ENCODE measurements at regions not wholly inside any gene's neighbourhood (a gene's known extent, or its start where the extent isn't known, plus 50 kb on each side); places are given as distances from the start of the nearest gene placed in this dataset.

DNA sequence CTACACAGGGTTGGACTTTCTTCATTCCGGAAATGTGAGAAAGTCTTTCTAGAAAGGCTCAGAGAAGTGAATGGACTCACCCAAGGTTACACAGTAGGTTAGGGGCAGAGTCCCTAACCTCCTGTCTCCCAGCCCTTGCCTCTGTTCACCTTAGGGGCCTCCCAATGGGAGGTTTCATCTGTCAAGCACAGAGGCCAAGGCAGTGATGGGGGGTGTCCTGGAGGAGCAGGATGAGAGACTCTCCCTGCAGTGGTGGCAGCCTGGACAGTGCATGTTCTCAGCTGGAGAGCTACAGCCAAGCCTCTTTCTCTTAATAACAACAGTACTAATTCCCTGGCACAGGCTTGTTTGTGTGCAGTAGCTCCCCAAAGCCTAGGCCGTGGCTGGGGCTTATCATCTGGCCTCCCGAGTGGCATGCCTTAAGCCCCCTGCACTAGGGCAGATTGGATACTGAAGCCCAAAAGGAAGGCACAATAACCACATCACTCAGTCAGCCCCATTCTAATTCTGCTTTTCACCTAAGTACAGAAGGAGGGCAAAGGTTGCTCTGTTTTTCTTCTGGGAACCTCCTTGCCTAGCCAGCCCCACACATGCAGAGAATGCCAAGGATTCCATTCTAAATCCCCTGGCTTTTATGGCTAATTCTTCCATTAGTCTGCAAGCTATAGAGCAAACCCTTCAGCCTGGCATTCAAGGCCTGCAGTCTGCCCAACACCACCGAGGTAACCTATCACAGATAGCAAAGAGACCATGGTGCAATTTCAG is 50.2 kb upstream of the XPA start:
- DNase-seq (ENCODE audit: low spot score), result no peak

DNA sequence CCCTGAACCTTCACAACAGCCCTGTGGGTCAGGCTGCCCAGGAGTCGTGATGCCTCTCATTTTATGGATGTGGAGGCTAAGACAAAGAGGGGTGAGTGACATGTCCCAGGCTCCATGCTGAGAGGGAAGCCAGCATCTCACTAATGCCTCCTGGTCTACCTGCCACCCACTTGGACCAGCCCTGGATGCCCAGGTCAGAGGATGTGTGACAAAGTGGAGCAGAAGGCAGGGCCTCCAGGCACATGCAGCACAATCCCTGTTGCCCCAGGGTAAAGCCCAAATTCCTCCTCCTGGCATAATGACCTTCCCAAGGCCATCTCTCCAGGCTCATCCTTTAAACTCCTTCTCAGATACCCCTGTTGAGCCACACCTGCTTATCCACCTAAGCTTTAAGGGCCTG is 51.4 kb upstream of the XPA start:
- no peak for DNase-seq (ENCODE audit: low spot score)

DNA sequence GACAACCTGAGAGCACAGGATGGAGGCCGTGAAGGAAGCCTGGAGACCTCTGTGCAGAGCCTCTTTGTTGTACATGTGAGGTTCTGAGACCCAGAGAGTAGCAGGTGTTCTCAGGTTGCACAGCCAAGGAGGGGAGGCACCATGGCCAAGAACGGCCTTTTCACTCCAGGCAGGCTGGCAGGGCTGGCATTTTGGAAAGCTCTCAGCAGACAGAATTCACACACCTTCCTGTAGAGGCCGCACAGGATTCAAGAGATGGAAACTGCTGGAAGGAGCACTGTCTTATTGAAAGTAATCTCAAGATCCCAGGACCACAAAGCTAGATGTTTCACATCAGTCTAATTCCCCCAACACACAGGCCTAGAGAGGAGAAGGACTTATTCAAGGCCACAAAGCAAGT is 52.8 kb upstream of the XPA start:
- DNase-seq (ENCODE audit: low spot score), result no peak

DNA sequence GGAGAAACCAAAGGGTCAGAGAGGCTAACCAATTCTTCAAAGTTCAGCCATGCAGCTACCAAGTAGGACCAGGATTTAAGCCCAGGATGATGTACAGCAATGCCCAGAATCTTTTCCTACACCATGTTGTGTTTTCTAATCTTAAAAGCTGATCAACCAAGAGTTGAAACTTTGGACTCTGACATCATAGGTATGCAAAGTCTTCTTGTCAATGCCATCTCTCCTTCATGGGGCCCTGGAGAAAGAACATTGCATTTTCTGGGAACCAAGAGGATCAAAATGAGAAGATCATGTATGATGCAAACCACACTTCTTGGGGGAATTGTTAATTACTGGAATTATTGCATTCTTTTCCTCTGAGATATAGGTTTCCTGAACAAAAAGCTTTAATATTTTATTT is 54.4 kb upstream of the XPA start:
- no peak for DNase-seq (ENCODE audit: low spot score)

DNA sequence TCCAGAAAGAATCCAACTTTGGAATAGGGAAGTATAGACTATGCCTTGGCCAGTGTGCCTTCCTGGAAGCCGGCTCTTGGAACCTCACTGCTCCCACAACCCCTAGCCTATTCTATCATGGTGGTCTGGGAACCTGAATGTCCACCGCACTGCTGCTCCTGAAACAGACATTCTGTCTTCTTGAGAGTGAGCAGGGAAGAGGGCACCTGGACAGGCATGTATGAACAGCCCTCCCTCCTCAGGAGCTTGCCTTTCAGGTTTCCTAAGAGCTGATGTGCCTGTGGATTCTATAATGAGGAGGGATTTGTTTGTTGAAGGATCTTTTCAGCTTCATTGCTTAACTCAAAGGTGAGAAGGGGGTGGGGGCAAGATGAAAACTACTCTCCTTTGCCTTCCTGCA is 55.1 kb upstream of the XPA start:
- DNase-seq (ENCODE audit: low spot score), result no peak

DNA sequence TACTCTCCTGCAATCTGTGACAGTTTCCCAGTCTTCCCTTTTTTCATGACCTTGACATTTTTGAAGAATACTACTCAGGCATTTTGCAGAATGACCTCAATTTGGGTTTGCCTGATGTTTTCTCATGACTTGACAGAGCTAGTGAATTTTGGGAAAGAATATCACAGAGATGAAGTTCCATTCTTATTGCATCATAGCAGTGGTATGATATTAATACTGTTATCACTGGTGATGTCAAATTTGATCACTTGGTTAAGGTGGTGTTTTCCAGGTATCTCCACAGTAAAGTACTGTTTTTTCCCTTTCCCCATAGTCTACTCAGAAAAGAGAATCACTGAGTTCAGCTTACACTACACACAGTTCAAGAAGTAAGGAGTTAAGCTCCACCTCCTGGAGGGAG is 56.2 kb upstream of the XPA start:
- DNase-seq (ENCODE audit: low spot score), result no peak

DNA sequence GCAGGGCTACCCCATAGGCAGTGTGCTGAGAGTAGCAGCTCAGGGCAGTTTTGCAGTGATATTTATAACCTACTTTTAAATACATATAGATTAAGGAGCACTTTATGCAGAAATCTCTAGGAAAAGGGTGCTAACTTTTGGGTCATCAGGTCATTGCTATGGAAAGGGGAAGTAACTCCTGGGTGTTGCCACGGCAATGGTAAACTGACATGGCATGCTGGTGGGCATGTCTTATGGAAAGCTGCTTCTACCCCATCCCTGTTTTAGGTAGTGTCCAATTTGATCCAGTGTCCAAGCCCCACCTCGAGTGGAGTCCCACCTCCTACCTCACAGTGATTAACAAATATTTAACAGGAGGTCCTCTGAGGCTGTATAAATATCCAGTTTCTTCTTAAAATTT is 56.8 kb upstream of the XPA start:
- DNase-seq (ENCODE audit: low spot score), result no peak

DNA sequence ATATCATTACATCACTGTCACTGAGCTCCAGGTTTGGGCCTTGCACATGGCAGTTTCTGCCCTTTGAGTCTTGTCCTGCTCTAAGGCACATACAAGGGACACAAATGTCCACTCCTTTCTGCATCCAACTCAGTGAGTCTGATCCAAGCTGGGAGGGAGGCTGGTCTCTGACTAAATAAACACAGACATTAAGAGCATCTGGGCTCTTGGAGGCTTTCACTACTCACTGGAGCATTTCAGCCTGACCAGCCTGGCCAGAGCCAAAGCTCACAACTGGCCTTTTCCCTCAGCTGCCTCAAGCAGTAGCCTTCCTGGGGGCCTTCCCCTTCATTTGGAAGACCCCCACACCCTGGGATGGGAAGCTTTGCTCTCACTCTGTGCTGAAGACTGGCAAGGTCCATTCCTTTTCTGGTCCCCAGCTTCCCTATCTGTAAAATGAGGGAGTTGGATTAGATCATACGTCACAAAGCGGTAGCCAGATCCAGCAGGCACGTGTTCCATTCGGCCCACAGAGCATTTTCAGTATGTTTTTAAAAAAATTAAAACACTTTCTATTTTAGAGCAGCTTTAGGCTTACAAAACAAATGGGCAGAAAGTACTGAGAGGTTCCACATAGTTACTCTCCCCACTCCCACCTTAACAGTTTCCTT is 58.6 kb upstream of the XPA start:
- no peak for DNase-seq (ENCODE audit: low spot score)

DNA sequence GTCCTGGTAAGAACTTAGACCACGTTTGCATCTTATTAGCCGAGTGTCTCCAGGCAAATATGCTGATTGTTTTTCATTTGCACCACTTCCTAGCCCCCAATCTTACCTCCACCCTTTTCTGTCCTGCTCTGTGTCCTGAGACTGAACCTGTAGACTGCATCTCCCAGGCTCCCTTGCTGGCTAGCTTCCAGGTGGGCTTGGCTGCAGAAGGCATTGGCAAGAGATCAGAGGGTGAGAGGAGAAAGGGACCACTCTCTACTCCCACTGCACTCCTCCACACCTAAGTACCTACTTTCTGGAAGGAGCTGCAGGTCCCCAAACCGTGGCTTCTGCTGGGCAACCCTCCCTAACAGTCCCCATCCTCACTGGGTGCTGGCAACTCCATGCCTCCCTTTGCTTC is 59.9 kb upstream of the XPA start:
- DNase-seq (ENCODE audit: low spot score), result no peak

DNA sequence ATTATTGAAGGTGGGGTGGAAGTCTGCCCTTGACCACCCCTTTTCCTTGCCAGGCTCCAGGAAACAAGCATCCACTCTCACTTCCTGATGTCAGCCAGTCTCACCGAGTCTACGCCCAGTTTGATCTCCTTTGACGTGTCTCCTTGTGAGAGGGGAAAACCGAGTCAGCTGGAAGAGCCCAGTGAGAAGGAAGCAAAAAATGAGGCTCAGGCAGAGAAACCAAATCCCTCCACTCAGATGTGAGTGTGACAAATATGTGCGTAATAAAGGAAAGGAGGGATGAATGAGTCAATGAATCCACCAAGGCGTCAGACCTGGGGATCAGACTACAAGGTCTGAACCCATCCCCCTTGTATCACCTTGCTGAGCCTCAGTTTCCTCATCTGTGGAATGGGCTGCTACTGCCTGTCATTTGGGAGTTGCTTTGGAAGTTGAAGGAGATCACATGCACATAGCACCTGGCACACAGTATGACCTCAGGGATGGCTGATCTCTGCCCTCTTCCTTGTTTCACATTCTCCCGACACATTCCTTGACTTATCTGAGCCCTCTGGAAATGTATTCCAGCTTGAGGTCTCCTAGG is 61.3 kb upstream of the XPA start:
- no peak for DNase-seq (ENCODE audit: low spot score)

DNA sequence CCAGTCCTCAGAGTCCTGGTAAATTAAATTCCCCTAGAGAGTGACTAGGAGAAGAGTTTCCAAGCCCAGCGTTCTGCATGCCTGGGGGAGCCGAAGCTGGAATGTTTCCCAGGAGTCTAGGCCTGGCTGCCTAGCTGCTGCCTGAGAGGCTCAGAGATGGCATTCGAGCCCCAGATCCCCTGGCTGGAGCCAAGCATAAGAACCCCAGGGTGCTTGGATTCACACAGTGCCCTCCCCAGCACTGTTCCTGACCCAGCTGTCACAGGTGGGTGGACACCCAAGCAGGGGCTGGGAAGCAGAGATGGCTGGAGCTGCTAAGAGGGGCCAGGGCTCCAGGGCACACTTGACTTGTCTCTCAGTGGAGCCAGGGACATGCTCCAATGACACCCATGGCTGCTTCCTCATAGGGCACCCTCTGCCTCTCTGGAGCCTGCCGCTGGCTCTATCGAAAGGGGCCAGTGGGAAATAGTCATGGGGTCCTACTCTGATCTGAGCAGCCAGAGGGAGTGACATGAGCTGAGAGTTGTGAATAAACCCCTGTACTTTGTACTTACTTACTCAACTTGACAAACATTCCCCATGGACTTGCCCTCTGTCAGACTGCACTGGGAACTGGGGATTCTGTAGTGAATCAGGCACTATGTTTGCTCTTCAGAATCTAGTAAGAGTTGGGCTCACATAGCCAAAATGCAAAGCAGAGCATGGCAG is 62.6 kb upstream of the XPA start:
- DNase-seq (ENCODE audit: low spot score), result no peak

DNA sequence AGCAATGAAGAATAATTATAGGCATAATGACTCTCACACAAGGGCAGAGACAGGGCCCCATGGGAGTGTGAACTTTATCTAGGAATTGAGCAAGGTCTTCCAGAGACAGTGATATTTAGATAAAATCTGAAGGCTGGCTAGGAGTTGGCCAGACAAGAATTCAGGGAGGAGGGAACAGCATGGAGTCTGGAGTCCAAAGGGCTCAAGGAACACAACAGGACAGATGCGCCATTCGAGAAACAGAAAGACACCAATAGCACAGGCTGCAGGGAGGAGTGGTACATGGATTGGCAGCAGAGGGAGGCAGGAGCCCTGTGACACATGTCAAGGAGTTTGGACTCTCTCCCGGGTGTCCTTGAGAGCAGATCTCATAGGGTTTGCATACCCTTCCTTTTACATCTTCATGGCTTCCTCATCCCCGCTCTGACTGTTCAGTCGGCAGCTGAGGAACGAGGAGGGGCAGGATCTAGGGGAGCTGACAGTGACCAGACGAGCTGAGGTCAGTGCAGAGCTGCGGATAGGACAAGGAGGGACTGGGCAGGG is 64.0 kb upstream of the XPA start:
- no peak for DNase-seq (ENCODE audit: low spot score)

DNA sequence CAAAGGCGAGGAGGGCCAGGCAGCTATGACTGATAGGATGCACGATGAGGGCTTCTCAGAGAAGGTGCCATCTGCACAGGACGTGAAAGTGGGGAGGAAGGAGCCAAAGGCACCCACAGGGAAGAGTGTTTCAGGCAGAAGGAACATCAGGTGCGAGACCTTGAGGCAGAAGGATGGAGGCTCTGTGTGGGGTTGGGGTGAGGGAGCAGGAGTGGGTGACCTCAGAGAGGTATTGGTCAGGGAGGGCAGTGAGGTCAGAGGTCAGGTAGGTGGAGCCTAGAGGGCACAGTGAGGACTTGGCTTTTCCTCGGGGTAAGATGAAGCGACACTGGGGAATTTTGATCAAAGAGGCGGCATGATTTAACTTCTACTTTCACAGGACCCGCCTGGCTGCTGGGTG is 64.7 kb upstream of the XPA start:
- no peak for DNase-seq (ENCODE audit: low spot score)

DNA sequence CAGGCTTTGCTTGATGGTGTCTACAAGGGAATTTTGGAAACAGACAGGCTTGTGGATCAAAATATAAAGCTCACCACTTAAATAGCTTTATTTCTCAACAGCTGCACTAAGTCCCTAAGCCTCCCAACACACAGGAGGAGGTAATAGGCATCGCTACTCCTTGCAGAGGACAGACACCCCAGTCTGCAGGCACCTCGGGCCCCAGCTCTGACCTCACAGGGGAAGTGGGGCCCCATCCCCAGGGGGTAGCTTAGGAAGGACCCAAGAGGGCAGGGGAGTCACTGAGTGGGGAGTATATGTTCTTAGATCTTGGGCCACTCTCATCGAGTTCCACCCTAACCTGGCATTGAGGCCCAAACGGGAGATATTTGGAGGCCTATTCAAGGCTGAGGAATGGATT is 66.7 kb upstream of the XPA start:
- no peak for DNase-seq (ENCODE audit: low spot score)

DNA sequence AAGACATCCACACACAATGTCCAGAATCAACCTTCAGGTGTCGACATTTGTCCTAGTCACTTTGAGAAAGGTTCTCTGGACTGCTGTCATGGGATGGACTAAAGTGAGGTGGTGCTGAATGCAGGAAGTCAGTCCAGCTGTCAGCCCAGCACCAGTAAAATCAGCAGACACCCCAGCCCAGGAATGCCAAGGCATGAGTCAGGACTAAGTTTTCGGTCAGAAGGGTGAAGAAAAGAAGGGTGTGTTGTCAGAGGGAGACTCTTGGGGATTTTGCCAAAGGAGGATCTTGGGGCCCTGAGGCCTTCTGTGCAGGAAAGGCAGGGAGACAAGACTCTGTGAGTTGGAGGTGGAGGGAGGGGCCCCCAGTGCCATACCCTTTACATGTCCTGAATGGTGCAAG is 69.0 kb upstream of the XPA start:
- no peak for DNase-seq (ENCODE audit: low spot score)

DNA sequence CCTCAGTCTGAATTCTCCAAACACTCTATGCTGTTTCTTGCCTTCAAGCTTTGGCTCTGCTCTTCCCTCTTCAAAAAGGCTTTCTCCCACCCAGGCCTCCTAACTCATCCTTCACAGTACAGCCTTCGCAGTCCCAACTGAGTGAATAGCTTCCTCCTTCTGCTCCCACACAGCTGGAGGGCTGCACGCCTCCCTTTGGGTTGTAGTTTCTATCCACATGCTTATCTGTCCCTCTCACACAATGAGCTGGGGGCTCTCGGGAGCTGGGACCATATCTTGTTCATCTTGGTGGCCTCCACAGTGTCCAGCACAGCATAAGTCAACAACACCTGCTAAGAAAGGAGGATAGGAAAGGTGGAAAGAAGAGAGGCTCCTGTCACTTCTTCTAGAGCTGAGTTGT is 69.5 kb upstream of the XPA start:
- DNase-seq (ENCODE audit: low spot score), result no peak

DNA sequence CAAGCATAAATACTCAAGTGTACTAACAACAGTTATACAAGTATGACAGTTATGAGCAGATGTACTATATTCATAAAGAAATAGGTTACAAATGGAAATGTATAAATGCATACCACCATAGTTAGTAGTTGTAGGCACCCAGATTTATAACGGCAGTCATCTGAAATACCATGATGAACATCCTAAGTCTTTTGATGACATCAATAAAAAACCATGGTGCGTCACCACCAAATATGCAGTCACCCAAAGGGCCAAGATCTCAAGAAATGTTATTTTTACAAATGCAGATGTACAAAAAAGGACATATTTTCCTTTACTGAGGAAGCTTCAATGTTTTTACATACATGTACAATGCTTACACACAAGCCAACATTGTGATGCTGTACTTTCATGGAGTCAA is 70.8 kb upstream of the XPA start:
- no peak for DNase-seq (ENCODE audit: low spot score)

DNA sequence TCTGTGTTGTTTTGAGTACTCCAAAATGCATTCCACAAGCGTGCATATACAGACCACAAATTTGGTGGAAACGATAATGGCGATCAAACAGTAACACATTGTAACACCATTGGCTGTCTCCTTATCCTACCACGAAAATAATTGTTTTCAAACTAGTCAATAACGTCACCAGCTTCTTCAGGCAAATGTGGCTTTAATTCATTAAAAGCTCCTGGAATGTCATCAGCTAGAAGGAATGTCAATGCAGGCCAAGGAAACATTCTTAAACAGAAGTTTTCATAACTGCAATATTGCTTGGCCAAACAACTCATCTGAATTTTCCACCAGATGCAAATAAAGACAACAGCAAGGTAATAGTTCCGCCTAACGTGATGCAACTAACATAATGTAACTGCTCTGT is 71.6 kb upstream of the XPA start:
- DNase-seq (ENCODE audit: low spot score), result no peak

DNA sequence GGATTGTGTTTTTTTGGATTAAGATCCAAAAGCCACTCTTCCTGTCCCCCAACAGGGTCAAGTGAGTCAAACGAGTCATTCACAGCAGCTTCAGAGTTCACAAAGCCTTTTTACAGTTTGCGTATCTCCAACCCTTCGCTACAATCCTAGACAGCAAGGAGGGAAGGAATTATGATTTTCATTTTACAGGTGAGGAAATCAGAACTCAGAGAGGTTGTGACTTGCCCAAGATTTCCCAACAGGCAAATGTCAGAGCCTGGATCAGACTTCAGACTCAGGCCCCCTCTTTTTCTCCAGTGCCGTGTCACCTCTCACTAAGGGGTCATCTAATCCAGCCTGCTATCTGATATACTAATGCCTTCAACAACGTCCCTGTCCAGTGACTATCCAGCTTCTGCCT is 72.1 kb upstream of the XPA start:
- DNase-seq (ENCODE audit: low spot score), result no peak

DNA sequence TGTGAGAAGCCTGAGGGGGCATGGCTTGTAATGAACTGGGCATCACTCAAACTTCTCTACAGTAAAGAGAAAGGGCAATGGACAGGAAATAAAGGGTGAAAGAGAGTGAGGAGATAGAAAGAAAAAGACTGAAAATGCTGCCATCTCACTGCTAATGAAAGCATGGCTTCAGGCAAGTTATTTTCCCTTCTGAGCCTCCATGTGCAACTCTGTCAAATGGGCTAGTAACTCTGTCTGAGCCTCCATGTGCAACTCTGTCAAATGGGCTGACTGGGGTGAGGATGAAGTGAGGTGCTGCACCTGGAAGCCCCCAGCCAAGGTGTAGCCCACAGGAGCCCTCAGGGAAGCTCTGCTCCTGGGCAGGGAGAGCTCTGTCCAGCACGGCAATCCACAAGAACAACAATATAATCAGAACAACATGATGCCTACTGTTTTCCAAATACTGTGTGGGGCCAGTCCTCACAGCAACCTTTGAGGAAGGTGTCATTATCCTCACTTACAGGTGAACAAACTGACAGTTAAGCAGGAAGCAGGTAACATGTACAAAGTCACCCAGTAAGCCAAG is 73.8 kb upstream of the XPA start:
- DNase-seq (ENCODE audit: low spot score), result no peak

DNA sequence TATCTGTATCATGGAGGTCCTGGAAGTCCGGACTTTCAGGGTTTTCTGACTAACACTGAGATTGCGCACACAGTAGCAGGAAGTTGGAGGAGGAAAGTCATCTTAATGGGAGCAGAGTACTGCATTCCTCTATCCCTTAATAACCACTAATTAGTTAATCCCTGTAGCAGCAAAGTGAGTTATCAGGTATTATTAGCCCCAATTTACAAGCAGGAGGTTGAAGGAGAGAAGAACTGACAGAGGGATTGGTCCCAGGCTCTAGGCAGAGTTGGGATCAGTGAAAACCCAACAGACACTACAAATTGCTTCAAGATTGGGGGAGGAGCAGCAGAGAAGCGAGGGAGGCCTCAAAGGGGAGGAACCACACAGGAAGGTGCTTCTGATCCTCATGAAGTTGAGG is 74.5 kb upstream of the XPA start:
- DNase-seq (ENCODE audit: low spot score), result no peak

DNA sequence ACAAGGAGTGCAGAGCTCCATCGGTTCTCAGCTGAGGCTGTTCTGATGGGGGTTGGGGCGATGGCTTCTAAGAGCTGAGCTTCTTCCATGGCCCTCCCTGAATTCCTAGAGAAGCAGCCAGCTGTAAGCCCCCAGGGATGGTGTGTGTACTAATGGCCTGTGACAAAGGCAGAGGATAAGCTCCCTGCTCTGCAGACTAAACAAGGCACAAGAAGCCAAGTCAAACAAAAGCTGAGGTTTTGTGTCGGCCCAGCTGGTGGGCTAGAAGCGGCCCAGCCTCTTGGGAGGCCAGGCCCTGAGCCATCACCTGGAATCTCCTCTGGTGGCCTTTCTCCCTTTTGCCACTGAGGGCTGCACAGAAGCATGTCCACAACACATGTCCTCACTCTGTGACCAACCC is 75.0 kb upstream of the XPA start:
- peak; percentile 24 for DNase-seq (ENCODE audit: low spot score)
